GM06990 (cell line): ENCODE measurements at regions not wholly inside any gene's neighbourhood (a gene's known extent, or its start where the extent isn't known, plus 50 kb on each side); places are given as distances from the start of the nearest gene placed in this dataset.

Experiments
- DNase-seq: peaks from one replicate; pipeline ENCODE4 v3.0.0-alpha.2; 2011; ENCODE audit not compliant: insufficient read length; ENCODE audit errors: extremely low read depth
- H3K27me3 ChIP-seq: replicated peaks from 2 replicates; pipeline ENCODE4 v1.6.0; 2011; ENCODE audit warnings: low read length; ENCODE audit not compliant: control insufficient read depth, insufficient read depth
- H3K36me3 ChIP-seq: 2 replicates; pipeline ENCODE4 v1.5.1; 2011; ENCODE audit warnings: low read length; ENCODE audit not compliant: control insufficient read depth, insufficient read depth
- H3K4me3 ChIP-seq: replicated peaks from 2 replicates; pipeline ENCODE4 v1.5.1; 2011; ENCODE audit warnings: low read depth, mild to moderate bottlenecking, control low read depth, low read length
- TF ChIP-seq, protein P1 (sequence below): IDR thresholded peaks from 2 replicates; pipeline ENCODE4 v1.5.1; 2011; ENCODE audit warnings: low read length, control low read depth, mild to moderate bottlenecking, inconsistent platforms; ENCODE audit not compliant: insufficient read depth, poor library complexity, severe bottlenecking

DNA sequence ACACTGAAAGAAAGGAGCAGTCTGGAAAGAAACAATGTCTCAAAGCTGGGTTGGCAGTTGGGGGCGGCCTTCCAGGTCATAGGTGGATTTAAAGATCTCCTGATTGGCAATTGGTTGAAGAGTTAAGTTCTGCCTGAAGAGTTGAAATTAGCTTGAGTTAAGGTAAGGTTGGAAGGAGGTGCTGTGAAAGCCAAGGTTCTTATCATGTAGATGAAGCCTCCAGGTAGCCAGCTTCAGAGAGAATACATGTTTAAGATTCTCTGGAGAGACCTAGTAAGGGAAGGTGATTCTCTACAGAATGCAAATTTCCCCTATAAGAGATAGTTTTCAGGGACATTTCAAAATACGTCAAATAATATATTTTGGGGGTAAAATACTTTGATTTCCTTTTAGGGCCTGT is 387.1 kb downstream of the TMEM232 start:
- Histone ChIP-seq H3K36me3 (no peaks in the 10 kb centered on the region), H3K27me3 (no peaks in the 10 kb centered on the region), H3K4me3 (no peak overlapping the region)
- DNase-seq: no peak
- TF ChIP-seq, protein P1, sequence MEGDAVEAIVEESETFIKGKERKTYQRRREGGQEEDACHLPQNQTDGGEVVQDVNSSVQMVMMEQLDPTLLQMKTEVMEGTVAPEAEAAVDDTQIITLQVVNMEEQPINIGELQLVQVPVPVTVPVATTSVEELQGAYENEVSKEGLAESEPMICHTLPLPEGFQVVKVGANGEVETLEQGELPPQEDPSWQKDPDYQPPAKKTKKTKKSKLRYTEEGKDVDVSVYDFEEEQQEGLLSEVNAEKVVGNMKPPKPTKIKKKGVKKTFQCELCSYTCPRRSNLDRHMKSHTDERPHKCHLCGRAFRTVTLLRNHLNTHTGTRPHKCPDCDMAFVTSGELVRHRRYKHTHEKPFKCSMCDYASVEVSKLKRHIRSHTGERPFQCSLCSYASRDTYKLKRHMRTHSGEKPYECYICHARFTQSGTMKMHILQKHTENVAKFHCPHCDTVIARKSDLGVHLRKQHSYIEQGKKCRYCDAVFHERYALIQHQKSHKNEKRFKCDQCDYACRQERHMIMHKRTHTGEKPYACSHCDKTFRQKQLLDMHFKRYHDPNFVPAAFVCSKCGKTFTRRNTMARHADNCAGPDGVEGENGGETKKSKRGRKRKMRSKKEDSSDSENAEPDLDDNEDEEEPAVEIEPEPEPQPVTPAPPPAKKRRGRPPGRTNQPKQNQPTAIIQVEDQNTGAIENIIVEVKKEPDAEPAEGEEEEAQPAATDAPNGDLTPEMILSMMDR: no peak

DNA sequence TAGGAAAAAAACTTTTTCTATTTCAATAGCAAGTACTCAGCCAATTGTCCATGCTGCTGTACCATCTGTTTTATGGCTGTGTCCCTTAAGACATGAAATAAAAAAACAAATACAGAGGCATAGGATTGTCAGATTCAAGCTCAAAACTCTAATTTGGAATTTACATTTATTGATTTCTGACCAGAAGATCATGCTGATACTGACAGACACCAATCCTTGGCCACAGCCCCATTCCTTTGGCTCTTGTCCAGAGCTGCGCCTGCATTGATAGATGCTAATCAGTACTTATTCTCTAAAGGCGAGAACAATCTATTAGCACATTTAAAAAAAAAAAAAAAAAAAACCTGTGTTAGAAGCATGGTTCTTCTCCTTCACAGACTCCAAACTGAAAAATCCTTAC is 384.6 kb downstream of the TMEM232 start:
- Histone ChIP-seq H3K4me3 (no peak overlapping the region), H3K27me3 (no peaks in the 10 kb centered on the region), H3K36me3 (no peaks in the 10 kb centered on the region)
- no peak for DNase-seq
- TF ChIP-seq, protein P1: no peak

DNA sequence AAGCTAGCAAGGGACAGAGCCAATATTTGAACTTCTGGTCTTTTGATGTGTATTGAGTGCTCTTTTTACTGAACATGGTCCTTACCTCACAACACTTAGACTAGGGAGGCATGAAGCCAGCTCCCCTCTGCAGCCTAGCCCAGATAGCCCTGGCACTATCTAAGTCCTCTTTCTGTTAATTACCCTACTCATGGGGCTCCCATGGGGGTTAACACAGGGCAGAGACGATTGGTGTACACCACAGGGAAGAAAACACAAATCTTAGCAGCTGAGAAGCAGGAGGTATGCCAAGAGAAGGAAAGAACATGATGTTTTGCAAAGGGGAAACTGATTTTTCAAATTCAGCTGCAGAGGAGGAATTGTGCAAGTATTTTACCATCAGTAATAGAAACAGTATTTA is 383.8 kb downstream of the TMEM232 start:
- TF ChIP-seq, protein P1: no peak
- no peaks in the 10 kb centered on the region for H3K27me3 ChIP-seq
- no peak for DNase-seq
- no peak overlapping the region for H3K4me3 ChIP-seq
- H3K36me3 ChIP-seq: no peaks in the 10 kb centered on the region

DNA sequence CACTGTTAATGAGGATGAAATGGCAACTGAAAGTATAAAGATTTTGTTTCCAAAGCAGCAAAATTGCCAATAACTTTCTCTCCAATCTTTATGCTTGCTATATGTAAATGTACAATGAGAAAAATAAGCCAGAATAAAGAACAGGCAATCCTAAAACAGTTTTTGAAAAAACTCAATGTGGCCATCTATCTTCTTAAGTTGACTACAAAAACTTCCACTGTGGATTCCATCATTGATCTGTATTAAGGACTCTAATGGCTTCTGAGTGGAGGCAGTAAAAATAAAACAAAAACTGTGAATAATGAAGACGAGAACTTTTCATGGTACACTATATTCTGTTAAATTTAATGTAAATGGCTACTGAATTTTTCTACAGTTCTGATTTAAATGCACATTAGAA is 382.9 kb downstream of the TMEM232 start:
- Histone ChIP-seq H3K4me3 (no peak overlapping the region), H3K36me3 (no peaks in the 10 kb centered on the region), H3K27me3 (no peaks in the 10 kb centered on the region)
- TF ChIP-seq, protein P1: no peak
- no peak for DNase-seq

DNA sequence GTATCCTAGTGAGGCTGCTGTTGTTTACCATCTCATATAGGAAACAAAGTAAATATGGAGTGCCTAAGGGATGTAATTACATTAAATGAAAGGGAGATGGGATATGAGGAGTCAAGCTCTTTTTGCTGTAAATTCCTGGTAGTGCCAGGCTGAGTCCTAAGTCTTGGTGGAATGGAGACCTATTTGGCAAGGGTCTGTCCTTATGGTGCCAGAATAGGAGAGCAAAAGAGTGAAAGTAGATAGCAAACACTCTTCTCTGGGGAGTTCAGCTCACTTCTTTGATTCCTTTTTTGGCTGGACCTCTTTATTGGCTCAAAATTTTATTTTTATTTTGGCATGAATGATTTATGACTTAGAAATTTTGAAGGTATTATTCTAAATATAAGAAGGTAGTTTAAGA is 380.8 kb downstream of the TMEM232 start:
- TF ChIP-seq, protein P1: no peak
- no peak for DNase-seq
- Histone ChIP-seq H3K27me3 (no peaks in the 10 kb centered on the region), H3K4me3 (no peak overlapping the region), H3K36me3 (no peaks in the 10 kb centered on the region)

DNA sequence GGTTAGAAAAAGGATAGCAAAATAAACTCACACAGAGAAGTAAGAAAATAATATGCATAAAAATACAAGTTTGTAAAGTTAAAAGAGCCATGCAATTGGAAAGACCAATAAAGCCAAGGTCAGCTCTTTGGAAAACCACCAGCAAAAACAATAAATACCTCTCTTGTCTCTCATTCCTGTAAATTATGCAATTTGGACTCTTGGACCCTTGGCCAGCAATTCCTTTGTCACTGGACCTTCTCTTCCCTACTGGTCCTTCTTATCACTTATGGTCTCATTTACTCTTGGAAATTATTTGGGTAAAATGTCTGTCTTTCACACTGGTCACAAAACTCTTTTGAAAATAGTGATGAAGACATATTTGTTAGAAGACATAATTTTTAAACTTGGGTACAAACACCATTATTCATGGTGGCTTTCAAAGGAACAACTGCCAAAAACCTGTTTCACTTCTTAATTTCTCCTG is 379.5 kb downstream of the TMEM232 start:
- no peaks in the 10 kb centered on the region for H3K27me3 ChIP-seq

More for the DNA sequence above, 379.5 kb downstream of the TMEM232 start:
- TF ChIP-seq, protein P1: no peak
- no peak overlapping the region for H3K4me3 ChIP-seq
- no peak for DNase-seq
- H3K36me3 ChIP-seq: no peaks in the 10 kb centered on the region
